Lung (tissue), 11 donors: ENCODE measurements at regions not wholly inside any gene's neighbourhood (a gene's known extent, or its start where the extent isn't known, plus 50 kb on each side); places are given as distances from the start of the nearest gene placed in this dataset.

Experiments used
- ATAC-seq: fragments of 200-7000 bp; cut with Tn5 transposase; one replicate; pipeline ENCODE4 v1.9.1; 2020; ENCODE audit warnings: moderate number of reproducible peaks; ENCODE audit not compliant: insufficient read depth, low FRiP score
- DNase-seq, 3 donors: peaks; one replicate each; pipeline ENCODE4 v3.0.0-alpha.2; 2013 to 2017
- H3K27ac ChIP-seq, 2 donors: one replicate each; pipeline ENCODE4 v1.5.1; 2013; ENCODE audit warnings: mild to moderate bottlenecking in 2 of 2, moderate library complexity in 2 of 2, control low read depth in 1 of 2, inconsistent platforms in 1 of 2, low read depth in 1 of 2, low read length in 1 of 2
- H3K27me3 ChIP-seq, 3 donors: one replicate each; pipeline ENCODE4 v1.5.1; 2013; ENCODE audit warnings: low read length in 2 of 3; ENCODE audit not compliant: control insufficient read depth in 3 of 3, insufficient read depth in 3 of 3
- H3K36me3 ChIP-seq, 4 donors: one replicate each; pipeline ENCODE4 v1.5.1; 2013; ENCODE audit warnings: low read length in 4 of 4, mild to moderate bottlenecking in 1 of 4, moderate library complexity in 1 of 4; ENCODE audit not compliant: control insufficient read depth in 4 of 4, insufficient read depth in 4 of 4
- H3K4me1 ChIP-seq, 5 donors: one replicate each; pipeline ENCODE4 v1.5.1; 2013; ENCODE audit warnings: low read length in 5 of 5, mild to moderate bottlenecking in 2 of 5, moderate library complexity in 1 of 5; ENCODE audit not compliant: control insufficient read depth in 5 of 5, insufficient read depth in 5 of 5
- H3K4me3 ChIP-seq: one replicate; pipeline ENCODE4 v1.5.1; 2013; ENCODE audit warnings: mild to moderate bottlenecking, control low read depth, moderate library complexity
- H3K9ac ChIP-seq, 2 donors: one replicate each; pipeline ENCODE4 v1.5.1; 2013; ENCODE audit warnings: low read length in 2 of 2, control low read depth in 1 of 2; ENCODE audit not compliant: insufficient read depth in 1 of 2
- H3K9me3 ChIP-seq, 4 donors: one replicate each; pipeline ENCODE4 v1.5.1; 2013; ENCODE audit warnings: low read length in 3 of 4, mild to moderate bottlenecking in 1 of 4, moderate library complexity in 1 of 4; ENCODE audit not compliant: control insufficient read depth in 4 of 4, insufficient read depth in 3 of 4
- WGBS, 2 donors: extraction: QIAGEN DNeasy Blood & Tissue Kit; methylation state at CpG; one replicate each; pipeline ENCODE4 v1.1.7; 2013; 5-methylcytosine and 5-hydroxymethylcytosine counted together
- TF ChIP-seq, protein P1 (sequence below): IDR thresholded peaks from 2 replicates; pipeline ENCODE4 v1.5.1; 2012; ENCODE audit warnings: mild to moderate bottlenecking; ENCODE audit errors: control extremely low read depth, extremely low read depth
- donor health status: control.
- donor health status: control.
- donor health status: Bipolar disorder and iron deficiency.
- donor health status: healthy.
- donor health status: DM: yes; HTN: yes; CAD: no.

GRCh38 chr10:57818522-57818921 lies 449.2 kb downstream of the IPMK start:
- TF ChIP-seq, protein P1, sequence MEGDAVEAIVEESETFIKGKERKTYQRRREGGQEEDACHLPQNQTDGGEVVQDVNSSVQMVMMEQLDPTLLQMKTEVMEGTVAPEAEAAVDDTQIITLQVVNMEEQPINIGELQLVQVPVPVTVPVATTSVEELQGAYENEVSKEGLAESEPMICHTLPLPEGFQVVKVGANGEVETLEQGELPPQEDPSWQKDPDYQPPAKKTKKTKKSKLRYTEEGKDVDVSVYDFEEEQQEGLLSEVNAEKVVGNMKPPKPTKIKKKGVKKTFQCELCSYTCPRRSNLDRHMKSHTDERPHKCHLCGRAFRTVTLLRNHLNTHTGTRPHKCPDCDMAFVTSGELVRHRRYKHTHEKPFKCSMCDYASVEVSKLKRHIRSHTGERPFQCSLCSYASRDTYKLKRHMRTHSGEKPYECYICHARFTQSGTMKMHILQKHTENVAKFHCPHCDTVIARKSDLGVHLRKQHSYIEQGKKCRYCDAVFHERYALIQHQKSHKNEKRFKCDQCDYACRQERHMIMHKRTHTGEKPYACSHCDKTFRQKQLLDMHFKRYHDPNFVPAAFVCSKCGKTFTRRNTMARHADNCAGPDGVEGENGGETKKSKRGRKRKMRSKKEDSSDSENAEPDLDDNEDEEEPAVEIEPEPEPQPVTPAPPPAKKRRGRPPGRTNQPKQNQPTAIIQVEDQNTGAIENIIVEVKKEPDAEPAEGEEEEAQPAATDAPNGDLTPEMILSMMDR, result no peak
- DNase-seq, result no peak
- H3K4me3 ChIP-seq, result no peak overlapping the region
- no peak overlapping the region for H3K9ac ChIP-seq
- no peak for ATAC-seq
- H3K27me3 ChIP-seq, result no peaks in the 10 kb centered on the region
- peaks cover 0 to 12% (median 0%) of the 10 kb centered on the region in 4 donors for H3K9me3 ChIP-seq
- 80 to 94% methylated on average over 1 of the region's 1 CpG for WGBS, 2 donors
- no peaks in the 10 kb centered on the region for H3K4me1 ChIP-seq
- no peak overlapping the region for H3K27ac ChIP-seq
- H3K36me3 ChIP-seq, result no peaks in the 10 kb centered on the region

DNA sequence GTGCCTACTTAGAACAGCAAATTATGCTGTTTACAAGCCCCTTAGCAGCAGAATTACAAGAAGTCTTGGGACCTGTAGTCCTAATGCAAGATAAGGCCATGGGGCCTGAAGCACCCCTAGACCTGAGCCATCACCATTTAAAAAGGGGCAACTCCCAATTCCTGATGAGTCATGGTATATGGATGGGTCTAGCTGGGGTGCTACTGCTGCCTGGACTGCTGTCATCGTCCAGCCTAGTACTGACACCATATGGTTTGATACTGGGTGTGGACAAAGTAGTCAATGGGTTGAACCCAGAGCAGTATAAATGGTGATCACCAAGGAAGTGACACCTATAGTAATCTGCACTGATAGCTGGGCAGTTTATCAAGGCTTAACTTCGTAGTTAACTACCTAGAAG lies 450.0 kb downstream of the IPMK start:
- H3K4me1 ChIP-seq, result no peaks in the 10 kb centered on the region
- no peak overlapping the region for H3K4me3 ChIP-seq
- WGBS, 2 donors, result 65 to 70% methylated on average over 2 of the region's 2 CpGs
- H3K27me3 ChIP-seq, result no peaks in the 10 kb centered on the region
- DNase-seq (no peak), ATAC-seq (no peak)
- H3K9ac ChIP-seq, result no peak overlapping the region
- TF ChIP-seq, protein P1, result no peak
- no peaks in the 10 kb centered on the region for H3K36me3 ChIP-seq
- H3K27ac ChIP-seq, result no peak overlapping the region
- peaks cover 0 to 12% (median 0%) of the 10 kb centered on the region in 4 donors for H3K9me3 ChIP-seq

DNA sequence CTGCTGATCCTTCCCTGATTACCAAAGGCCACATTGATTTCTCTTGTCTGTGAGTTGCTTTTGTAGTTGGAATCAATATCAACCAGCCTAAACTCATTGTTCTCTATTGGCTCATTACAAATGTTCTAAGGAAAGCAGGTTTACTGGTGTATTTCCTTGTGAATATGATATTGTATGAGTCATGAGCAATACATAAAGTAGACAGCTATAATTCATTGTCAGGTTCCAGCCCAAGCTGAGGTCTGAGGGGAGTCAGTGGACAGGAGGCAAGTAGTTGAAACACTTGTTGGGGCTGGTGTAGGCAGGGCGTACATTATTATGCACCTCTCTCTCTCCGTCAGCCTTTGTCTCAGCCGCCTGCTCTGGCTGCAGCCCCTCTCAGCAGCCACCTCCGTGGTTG lies 451.7 kb downstream of the IPMK start:
- H3K4me3 ChIP-seq, result no peak overlapping the region
- no peaks in the 10 kb centered on the region for H3K4me1 ChIP-seq
- ATAC-seq, result no peak
- H3K9ac ChIP-seq, result no peak overlapping the region
- TF ChIP-seq, protein P1, result no peak
- no peak for DNase-seq
- no peaks in the 10 kb centered on the region for H3K36me3 ChIP-seq
- H3K27me3 ChIP-seq, result no peaks in the 10 kb centered on the region
- WGBS, 2 donors, result 53 to 84% methylated on average over 4 of the region's 4 CpGs
- H3K9me3 ChIP-seq, result peaks cover 0 to 12% (median 0%) of the 10 kb centered on the region in 4 donors
- H3K27ac ChIP-seq, result no peak overlapping the region

GRCh38 chr10:57809961-57810360 lies 457.7 kb downstream of the IPMK start:
- H3K27ac ChIP-seq, result no peak overlapping the region
- no peak overlapping the region for H3K9ac ChIP-seq
- H3K27me3 ChIP-seq, result no peaks in the 10 kb centered on the region
- DNase-seq (no peak), ATAC-seq (no peak)
- TF ChIP-seq, protein P1, result no peak
- peaks cover 0 to 7% (median 0%) of the 10 kb centered on the region in 4 donors for H3K9me3 ChIP-seq
- no peaks in the 10 kb centered on the region for H3K4me1 ChIP-seq
- 94 to 95% methylated on average over 1 of the region's 1 CpG for WGBS, 2 donors
- H3K4me3 ChIP-seq, result no peak overlapping the region
- no peaks in the 10 kb centered on the region for H3K36me3 ChIP-seq
